T-cell (primary cell): ENCODE measurements at regions not wholly inside any gene's neighbourhood (a gene's known extent, or its start where the extent isn't known, plus 50 kb on each side); places are given as distances from the start of the nearest gene placed in this dataset.

ENCODE experiments used
- ATAC-seq, 4 experiments: fragments of 200-7000 bp in 3 of 4; fragments of 150-1000 bp in 1 of 4; cut with Tn5 transposase; replicated peaks in 1 of 4; 1 replicate in 3 of 4; 2 replicates in 1 of 4; pipeline ENCODE4 v1.10.0; 2021; ENCODE audit warnings: moderate library complexity in 3 of 4, mild to moderate bottlenecking in 2 of 4, moderate number of reproducible peaks in 1 of 4
- CTCF ChIA-PET, 2 donors: fragments of 300-600 bp; sonication (Branson Sonifier 250); formaldehyde crosslinking; loops; one replicate each; lab custom pipeline; 2022; ENCODE audit warnings: antibody characterized with exemption in 2 of 2; lab: Charles Lee
- POLR2A ChIA-PET, 2 donors: fragments of 300-600 bp; sonication (Branson Sonifier 250); formaldehyde crosslinking; loops; one replicate each; lab custom pipeline; 2022; ENCODE audit warnings: antibody characterized with exemption in 2 of 2; lab: Charles Lee
- DNase-seq, 35 experiments: peaks; one replicate each; pipeline versions ENCODE4 v3.0.0 to v3.0.0-alpha.2; 2013 to 2023
- H3K27ac ChIP-seq: one replicate; pipeline ENCODE4 v1.5.1; 2013; ENCODE audit warnings: low read length
- H3K27me3 ChIP-seq, 2 experiments: replicated peaks in 1 of 2; 1 replicate in 1 of 2; 2 replicates in 1 of 2; pipeline versions ENCODE4 v1.6.1 to v1.7.0; 2013; ENCODE audit warnings: low read length in 1 of 2, mixed read lengths in 1 of 2; ENCODE audit not compliant: control insufficient read depth in 2 of 2, insufficient read depth in 2 of 2; ENCODE audit errors: extremely low read depth in 1 of 2
- H3K36me3 ChIP-seq, 2 donors: 1 replicate in 1 of 2; 2 replicates in 1 of 2; pipeline versions ENCODE4 v1.6.1 to v1.7.0; 2013; ENCODE audit warnings: low read length in 1 of 2; ENCODE audit not compliant: control insufficient read depth in 2 of 2, insufficient read depth in 1 of 2; ENCODE audit errors: extremely low read depth in 1 of 2
- H3K4me1 ChIP-seq, 2 experiments: 1 replicate in 1 of 2; 2 replicates in 1 of 2; pipeline versions ENCODE4 v1.6.1 to v1.7.0; 2013; ENCODE audit warnings: low read length in 2 of 2, mixed read lengths in 1 of 2; ENCODE audit not compliant: insufficient read depth in 2 of 2, control insufficient read depth in 1 of 2; ENCODE audit errors: extremely low read depth in 1 of 2
- H3K4me3 ChIP-seq, 2 donors: 1 replicate in 1 of 2; 2 replicates in 1 of 2; pipeline versions ENCODE4 v1.5.1 to v1.7.0; 2013; ENCODE audit warnings: mild to moderate bottlenecking in 2 of 2, low read length in 1 of 2, moderate library complexity in 1 of 2; ENCODE audit not compliant: control insufficient read depth in 1 of 2; ENCODE audit errors: extremely low read depth in 1 of 2
- H3K9me3 ChIP-seq: 2 replicates; pipeline ENCODE4 v1.7.0; 2013
- H3K27ac Mint-ChIP-seq, 2 donors: one replicate each; pipeline ENCODE4 v1.8.0; 2020 to 2021; ENCODE audit warnings: mild to moderate bottlenecking in 2 of 2, mixed read lengths in 2 of 2
- H3K27me3 Mint-ChIP-seq, 2 donors: one replicate each; pipeline ENCODE4 v1.8.0; 2021 to 2022; ENCODE audit warnings: mixed read lengths in 2 of 2
- H3K36me3 Mint-ChIP-seq: one replicate; pipeline ENCODE4 v1.8.0; 2021; ENCODE audit warnings: mixed read lengths
- H3K4me1 Mint-ChIP-seq, 3 donors: one replicate each; pipeline ENCODE4 v1.8.0; 2020 to 2022; ENCODE audit warnings: mixed read lengths in 3 of 3, mild to moderate bottlenecking in 1 of 3
- H3K4me3 Mint-ChIP-seq, 3 donors: one replicate each; pipeline ENCODE4 v1.8.0; 2020 to 2022; ENCODE audit warnings: mild to moderate bottlenecking in 3 of 3, mixed read lengths in 3 of 3, moderate library complexity in 3 of 3
- H3K9me3 Mint-ChIP-seq, 3 donors: one replicate each; pipeline ENCODE4 v1.8.0; 2020 to 2022; ENCODE audit warnings: mixed read lengths in 3 of 3
- WGBS: methylation state at CpG from one replicate; pipeline ENCODE4 v1.1.5; 2013; ENCODE audit warnings: missing lambda C conversion rate; ENCODE audit not compliant: insufficient coverage; 5-methylcytosine and 5-hydroxymethylcytosine counted together

DNA sequence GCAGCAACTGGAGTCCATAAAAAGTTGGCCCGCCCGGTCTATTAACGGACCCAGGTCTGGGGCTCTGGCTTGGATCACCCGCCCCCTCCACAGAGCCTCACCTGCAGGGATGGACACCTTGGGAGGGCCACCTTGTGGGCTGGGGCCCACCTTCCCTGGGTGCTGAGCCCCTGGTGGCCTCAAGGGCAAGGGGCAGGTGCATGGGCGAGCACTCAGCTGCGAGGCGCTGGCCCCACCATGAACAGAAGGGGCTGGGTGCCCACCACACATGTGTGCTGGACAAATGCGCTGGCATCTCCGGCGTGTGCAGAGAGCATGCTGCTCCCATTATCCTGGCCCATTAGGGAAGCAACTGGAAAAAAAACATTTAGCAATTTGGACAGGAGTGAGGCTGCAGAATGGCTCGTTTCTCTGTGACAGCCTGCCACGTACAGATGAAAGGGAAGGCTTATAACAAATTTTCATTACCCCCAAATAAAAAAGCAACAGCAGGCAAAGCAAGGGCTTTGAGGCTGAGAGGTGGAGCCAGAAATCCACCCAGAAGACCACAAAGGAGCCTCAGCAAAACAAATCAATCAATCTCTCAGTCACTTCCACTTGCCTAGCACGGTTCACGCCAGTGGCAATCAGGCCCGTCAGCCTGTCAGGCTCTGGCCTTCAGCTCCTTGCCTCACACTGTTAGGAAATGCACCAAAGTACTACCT, 253.1 kb upstream of the ZNF521 start:
- Mint-ChIP-seq H3K27me3 (peaks cover 3 to 12% of the 10 kb centered on the region in 2 donors), H3K4me1 (no peaks in the 10 kb centered on the region), H3K9me3 (peaks cover 0 to 10% (median 0%) of the 10 kb centered on the region in 3 donors), H3K36me3 (no peaks in the 10 kb centered on the region), H3K4me3 (no peak overlapping the region), H3K27ac (no peak overlapping the region)
- Histone ChIP-seq H3K4me1 (no peaks in the 10 kb centered on the region), H3K9me3 (no peaks in the 10 kb centered on the region), H3K36me3 (no peaks in the 10 kb centered on the region), H3K4me3 (no peak overlapping the region), H3K27ac (no peak overlapping the region), H3K27me3 (peaks cover 0 to 2% of the 10 kb centered on the region in 2 experiments)
- ATAC-seq (no peak), DNase-seq (no peak)
- ChIA-PET POLR2A (no interaction called here), CTCF (no interaction called here)
- WGBS, result 72% methylated on average over 13 of the region's 15 CpGs

DNA sequence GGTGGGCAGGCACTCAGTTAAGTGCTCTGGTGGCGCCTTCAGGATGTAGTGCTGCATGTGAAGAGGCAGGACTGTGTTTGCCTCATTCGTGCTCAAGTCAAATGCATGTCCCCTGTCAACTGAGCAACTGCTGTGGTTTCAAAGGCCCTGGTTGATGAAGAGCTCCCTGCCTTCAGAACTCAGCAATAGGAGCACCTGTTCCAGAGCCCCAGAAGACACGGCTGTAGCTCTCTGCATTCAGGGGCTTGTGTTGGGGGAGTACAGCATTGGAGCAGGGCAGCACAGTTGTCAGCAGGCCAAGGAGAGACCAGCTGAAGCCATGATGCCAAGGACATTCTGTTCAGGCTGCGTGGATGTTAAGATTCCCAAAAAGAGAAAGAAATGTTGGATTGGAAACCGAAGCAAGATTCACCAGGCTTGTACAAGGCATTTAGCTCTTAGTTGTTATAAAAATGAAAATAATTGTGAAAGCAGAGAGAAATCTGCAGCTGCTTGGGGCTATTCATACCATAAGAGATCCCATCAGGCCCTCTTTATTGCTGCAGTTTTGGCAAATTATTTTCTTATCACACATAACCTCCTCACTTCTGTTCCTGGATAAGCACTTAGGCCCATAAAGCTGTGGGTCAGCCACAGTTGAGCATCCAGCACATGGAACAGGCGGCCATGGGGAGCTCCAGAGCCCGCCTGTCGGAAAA, 252.4 kb upstream of the ZNF521 start:
- H3K27me3 ChIP-seq, result peaks cover 0 to 2% of the 10 kb centered on the region in 2 experiments
- no peak overlapping the region for H3K27ac ChIP-seq
- DNase-seq, result no peak
- Mint-ChIP-seq H3K9me3 (peaks cover 0 to 10% (median 0%) of the 10 kb centered on the region in 3 donors), H3K27ac (no peak overlapping the region), H3K4me3 (no peak overlapping the region), H3K27me3 (peaks cover 3 to 12% of the 10 kb centered on the region in 2 donors), H3K36me3 (no peaks in the 10 kb centered on the region), H3K4me1 (no peaks in the 10 kb centered on the region)
- no peak overlapping the region for H3K4me3 ChIP-seq
- H3K4me1 ChIP-seq, result no peaks in the 10 kb centered on the region
- ChIA-PET POLR2A (no interaction called here), CTCF (no interaction called here)
- 72% methylated on average over 7 of the region's 8 CpGs for WGBS
- H3K36me3 ChIP-seq, result no peaks in the 10 kb centered on the region
- ATAC-seq, result no peak
- H3K9me3 ChIP-seq, result no peaks in the 10 kb centered on the region

DNA sequence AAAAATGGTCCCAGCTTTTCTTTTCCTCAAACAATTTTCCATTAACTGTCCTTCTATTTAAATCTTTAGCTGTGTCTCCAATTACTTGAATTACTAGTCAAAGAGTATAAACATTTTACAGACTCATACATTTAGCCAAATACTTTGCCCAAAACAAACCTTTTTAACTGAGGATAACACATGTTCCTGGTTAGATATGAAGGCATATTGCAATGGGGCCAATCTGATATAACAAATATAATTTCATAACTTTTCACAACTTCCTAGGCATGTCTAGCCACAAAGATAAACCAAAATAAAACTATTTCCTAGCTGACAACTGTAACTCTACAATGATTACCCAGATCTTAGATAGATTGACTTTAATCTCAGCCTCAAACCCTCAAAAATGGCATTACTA, 247.5 kb upstream of the ZNF521 start:
- Mint-ChIP-seq H3K4me1 (no peaks in the 10 kb centered on the region), H3K27ac (no peak overlapping the region), H3K9me3 (peaks cover 0 to 5% (median 0%) of the 10 kb centered on the region in 3 donors), H3K4me3 (no peak overlapping the region), H3K27me3 (peaks cover 3 to 9% of the 10 kb centered on the region in 2 donors), H3K36me3 (no peaks in the 10 kb centered on the region)
- ChIA-PET CTCF (no interaction called here), POLR2A (no interaction called here)
- Histone ChIP-seq H3K4me1 (no peaks in the 10 kb centered on the region), H3K36me3 (no peaks in the 10 kb centered on the region), H3K9me3 (no peaks in the 10 kb centered on the region), H3K27me3 (no peaks in the 10 kb centered on the region), H3K27ac (no peak overlapping the region), H3K4me3 (no peak overlapping the region)
- DNase-seq (no peak), ATAC-seq (no peak)

DNA sequence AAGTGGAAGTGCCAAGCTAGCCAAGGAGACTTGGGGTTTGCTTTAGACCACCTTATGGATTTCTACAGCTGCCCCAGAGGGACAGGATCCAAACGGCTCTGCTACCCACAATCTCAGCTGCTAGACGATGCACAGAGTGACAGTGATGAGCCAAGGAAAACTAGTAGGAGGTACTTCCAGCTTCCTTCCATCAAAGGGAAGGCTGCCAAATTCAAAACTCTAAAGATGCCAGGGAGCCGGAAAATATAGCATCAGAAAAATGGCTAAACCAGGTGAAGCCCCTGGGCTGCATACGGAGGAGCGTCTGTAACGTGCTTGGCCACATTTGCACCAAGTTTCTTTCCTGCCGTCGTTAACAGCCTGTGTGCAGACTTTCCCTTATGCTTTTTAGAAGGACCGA, 245.5 kb upstream of the ZNF521 start:
- ChIA-PET POLR2A (no interaction called here), CTCF (no interaction called here)
- WGBS, result 98% methylated on average over 5 of the region's 9 CpGs
- H3K36me3 ChIP-seq, result no peaks in the 10 kb centered on the region
- no peak overlapping the region for H3K27ac ChIP-seq
- no peak for ATAC-seq
- H3K9me3 ChIP-seq, result no peaks in the 10 kb centered on the region
- no peak overlapping the region for H3K4me3 ChIP-seq
- no peaks in the 10 kb centered on the region for H3K4me1 ChIP-seq
- Mint-ChIP-seq H3K4me3 (no peak overlapping the region), H3K27me3 (peaks cover 2 to 9% of the 10 kb centered on the region in 2 donors), H3K4me1 (no peaks in the 10 kb centered on the region), H3K9me3 (peaks cover 0 to 5% (median 0%) of the 10 kb centered on the region in 3 donors), H3K36me3 (no peaks in the 10 kb centered on the region), H3K27ac (no peak overlapping the region)
- no peaks in the 10 kb centered on the region for H3K27me3 ChIP-seq
- DNase-seq, result no peak

DNA sequence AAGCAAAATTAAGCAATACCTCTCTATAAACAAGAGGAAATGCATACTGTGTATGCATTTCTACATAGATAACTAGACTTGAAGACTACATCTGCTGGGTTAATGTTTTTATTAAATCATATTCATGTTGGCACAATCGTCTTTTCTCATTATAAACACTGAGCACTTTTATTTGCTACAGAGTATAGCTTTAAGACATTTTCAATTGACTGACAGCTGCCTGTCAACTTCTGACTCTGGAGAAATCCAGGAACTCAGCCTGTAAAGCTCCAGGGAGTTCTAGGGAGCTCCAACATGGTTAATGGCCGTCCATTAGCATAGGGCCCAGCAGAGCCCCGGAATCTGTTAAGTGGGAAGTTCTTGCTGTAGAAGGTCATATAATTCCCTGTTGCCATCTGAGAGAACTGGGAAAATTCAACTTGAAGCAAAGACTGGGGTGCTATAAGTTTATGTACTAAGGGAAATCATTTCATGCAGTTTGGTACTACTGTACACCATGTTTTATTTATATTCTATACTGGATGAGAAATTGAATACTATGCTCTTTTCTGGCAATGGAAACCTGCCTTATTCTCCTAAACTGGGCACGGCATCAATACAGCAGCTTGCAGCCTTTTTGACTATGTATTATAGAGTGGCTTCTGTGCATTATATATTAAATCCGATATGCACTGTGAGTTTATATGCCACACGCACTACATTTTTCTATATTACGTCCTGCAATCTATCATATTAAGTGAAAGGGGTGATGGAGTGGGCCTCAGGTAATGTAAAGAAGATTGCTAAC, 243.5 kb upstream of the ZNF521 start:
- Histone ChIP-seq H3K27me3 (no peaks in the 10 kb centered on the region), H3K4me1 (no peaks in the 10 kb centered on the region), H3K36me3 (no peaks in the 10 kb centered on the region), H3K4me3 (no peak overlapping the region), H3K9me3 (no peaks in the 10 kb centered on the region), H3K27ac (no peak overlapping the region)
- ATAC-seq (no peak), DNase-seq (no peak)
- CTCF ChIA-PET, result no interaction called here
- peaks cover 0 to 3% of the 10 kb centered on the region in 2 donors for H3K27me3 Mint-ChIP-seq
- no peak overlapping the region for H3K4me3 Mint-ChIP-seq
- H3K4me1 Mint-ChIP-seq, result no peaks in the 10 kb centered on the region
- H3K27ac Mint-ChIP-seq, result no peak overlapping the region
- H3K9me3 Mint-ChIP-seq, result peaks cover 0 to 4% (median 4%) of the 10 kb centered on the region in 3 donors
- POLR2A ChIA-PET, result interaction anchor here in 1 of 2 donors (0.6 kb wide), 1 partner anchor 18 kb away, joined by 4 read pairs; no protein-coding TSS in a partner anchor
- H3K36me3 Mint-ChIP-seq, result no peaks in the 10 kb centered on the region
- 67% methylated on average over 1 of the region's 7 CpGs for WGBS

DNA sequence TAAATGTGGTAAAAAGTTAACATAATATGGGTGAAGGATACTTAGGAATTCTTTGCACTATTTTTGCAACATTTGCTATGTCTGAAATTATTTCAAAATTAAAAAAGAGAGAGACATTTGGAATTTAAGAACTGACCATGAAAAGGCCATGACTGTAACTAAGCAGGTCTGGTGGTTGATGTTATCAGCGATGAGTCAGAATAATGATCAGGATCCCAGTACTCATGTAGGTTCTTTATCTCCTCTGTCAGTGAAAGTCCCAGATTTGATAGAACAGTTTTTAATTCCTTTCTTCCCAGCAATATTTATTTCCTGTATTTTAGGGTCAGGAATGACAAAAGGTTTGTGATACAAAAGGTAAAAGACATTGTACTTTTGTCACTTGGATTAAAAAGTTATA, 242.4 kb upstream of the ZNF521 start:
- no peak overlapping the region for H3K4me3 ChIP-seq
- no peaks in the 10 kb centered on the region for H3K36me3 ChIP-seq
- DNase-seq (no peak), ATAC-seq (no peak)
- 100% methylated on average over 1 of the region's 1 CpG for WGBS
- Mint-ChIP-seq H3K36me3 (no peaks in the 10 kb centered on the region), H3K27ac (no peak overlapping the region), H3K9me3 (peaks cover 0 to 4% (median 4%) of the 10 kb centered on the region in 3 donors), H3K4me1 (no peaks in the 10 kb centered on the region), H3K27me3 (peaks cover 0 to 3% of the 10 kb centered on the region in 2 donors), H3K4me3 (no peak overlapping the region)
- H3K9me3 ChIP-seq, result no peaks in the 10 kb centered on the region
- H3K27me3 ChIP-seq, result no peaks in the 10 kb centered on the region
- no peak overlapping the region for H3K27ac ChIP-seq
- CTCF ChIA-PET, result no interaction called here
- POLR2A ChIA-PET, result interaction anchor here in 1 of 2 donors (0.6 kb wide), 1 partner anchor 17 kb away, joined by 4 read pairs; no protein-coding TSS in a partner anchor
- H3K4me1 ChIP-seq, result no peaks in the 10 kb centered on the region
